T-helper 22 cell (primary cell): ENCODE measurements at regions not wholly inside any gene's neighbourhood (a gene's known extent, or its start where the extent isn't known, plus 50 kb on each side); places are given as distances from the start of the nearest gene placed in this dataset.

Source experiments
- DNase-seq: peaks from one replicate; pipeline ENCODE4 v3.0.0-alpha.2; 2020; ENCODE audit warnings: low read depth

DNA sequence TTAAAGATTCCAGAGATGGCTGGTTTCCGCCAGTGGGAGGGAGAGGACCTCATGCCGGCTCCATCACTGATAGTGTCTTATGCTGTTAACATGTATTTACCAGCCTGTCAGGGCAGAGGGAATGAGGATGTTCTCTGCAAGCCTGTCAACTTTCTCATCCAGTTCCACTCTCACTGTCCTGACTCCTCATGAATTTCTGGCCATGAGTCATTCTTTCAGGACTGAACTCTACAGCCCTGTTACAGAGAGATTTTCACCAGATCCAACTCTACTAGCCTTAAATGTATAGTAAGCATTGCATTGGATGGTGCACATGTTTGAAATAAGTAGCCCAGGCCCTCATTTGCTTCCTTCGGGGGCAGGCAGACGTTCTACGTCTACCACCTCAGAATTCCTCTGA, 387.7 kb downstream of the TMEM135 start:
- DNase-seq = no peak

GRCh38 chr11:87423161-87423560, 385.4 kb downstream of the TMEM135 start:
- DNase-seq = no peak

DNA sequence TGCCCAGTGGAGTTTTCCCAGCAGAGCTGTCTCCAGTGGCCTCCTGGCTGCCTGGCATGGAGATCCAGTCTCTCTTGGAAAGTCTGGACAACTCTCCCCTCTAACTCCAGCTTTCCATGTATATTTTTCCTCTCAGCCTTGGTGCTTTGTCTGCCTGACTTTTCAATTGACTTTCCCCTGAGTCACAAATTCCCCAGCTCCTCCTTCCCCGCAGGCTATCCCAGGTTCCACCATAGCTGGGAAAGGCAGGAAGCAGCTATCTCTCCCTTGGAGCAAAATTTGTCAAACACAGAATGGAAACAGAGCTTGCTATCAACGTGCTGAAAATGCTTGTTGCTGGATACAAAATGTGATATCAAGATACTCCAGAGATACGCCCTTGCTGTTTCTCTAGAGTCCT, 384.8 kb downstream of the TMEM135 start:
- no peak for DNase-seq

GRCh38 chr11:87421422-87421821, 383.7 kb downstream of the TMEM135 start:
- DNase-seq = no peak

- DNase-seq = no peak
Observed at GRCh38 chr11:87417951-87418350, 380.2 kb downstream of the TMEM135 start.

GRCh38 chr11:87405843-87406242, 368.1 kb downstream of the TMEM135 start:
- DNase-seq = no peak

DNA sequence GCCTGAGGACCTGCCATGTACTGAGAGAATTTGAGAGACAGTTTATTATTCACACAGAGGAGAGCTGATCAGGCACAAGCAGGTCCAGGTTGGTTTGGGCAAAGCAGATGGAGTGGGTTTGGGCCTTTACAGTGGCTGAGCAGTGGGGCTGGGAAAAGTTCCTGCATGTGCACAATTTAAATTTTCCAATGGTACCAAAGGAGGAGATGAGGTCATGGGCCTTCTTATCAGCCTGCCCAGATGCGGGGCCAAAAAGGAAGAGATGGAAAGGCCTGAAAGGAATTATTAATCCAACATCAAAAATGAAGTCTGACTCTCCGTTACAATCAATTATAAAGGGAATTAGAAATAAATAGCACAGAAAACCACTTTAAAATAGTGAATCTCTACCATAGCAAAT, 367.6 kb downstream of the TMEM135 start:
- DNase-seq = no peak

DNA sequence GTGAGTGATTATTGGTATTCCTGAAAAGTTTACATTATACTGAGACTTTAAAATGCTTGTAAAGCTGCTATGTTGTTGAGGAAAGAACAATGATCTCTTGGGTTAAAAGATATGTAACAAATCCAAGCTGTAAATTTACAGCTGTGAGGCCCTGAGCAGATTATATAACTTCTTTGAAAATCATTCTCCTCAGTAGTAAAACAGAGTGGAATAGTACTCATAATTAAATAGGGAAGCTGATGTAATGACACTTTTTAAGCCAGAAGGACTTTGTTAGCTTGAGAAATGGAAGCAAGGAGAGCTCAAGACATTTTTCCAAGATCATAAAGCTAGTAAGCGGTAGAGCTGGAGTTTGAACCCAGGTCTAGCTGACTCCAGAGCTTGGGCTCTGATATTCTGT, 363.9 kb downstream of the TMEM135 start:
- DNase-seq = no peak

DNA sequence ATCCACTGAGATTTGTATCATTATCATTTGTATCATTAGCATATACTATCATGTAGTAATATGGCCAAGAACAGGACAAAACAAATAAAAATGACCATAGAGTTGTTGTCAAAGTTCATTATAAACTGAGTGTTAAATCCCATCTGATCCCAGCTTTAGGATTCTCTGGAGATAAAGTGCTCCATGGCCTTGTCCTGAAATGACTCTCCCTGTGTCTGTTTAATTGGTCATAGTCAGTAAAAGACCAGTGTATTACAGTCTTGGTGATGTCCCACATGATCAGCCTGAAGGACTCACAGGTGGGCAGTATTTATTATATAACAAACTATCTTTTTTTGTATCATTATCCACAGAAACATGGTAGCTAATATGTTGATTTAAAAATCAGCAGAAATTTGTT, 361.6 kb downstream of the TMEM135 start:
- DNase-seq = no peak

GRCh38 chr11:87398931-87399330, 361.2 kb downstream of the TMEM135 start:
- no peak for DNase-seq

GRCh38 chr11:87397011-87397865, 359.5 kb downstream of the TMEM135 start:
- no peak for DNase-seq

GRCh38 chr11:87394924-87395323, 357.2 kb downstream of the TMEM135 start:
- no peak for DNase-seq

DNA sequence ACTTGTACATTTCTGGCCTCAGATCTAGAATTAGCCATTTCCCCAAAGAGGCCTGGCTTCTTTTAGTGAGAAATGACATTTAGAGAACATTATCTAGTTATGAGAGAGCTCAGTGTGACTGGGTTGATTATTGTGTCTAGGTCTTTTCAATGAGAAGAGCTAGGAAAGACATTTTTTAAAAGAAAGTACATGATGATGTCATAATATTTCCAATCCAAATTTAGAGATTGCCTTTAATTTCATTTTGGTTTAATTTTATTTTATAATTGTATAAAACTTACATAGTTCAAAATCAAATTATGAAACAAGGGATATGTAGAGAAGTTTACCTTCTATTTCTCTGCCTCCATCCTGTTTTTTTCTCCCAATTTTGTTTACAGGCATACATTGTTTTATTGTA, 354.9 kb downstream of the TMEM135 start:
- no peak for DNase-seq

GRCh38 chr11:87391496-87391895, 353.8 kb downstream of the TMEM135 start:
- DNase-seq = no peak

- DNase-seq = no peak
Observed at GRCh38 chr11:87384078-87384729, 346.5 kb downstream of the TMEM135 start.

- no peak for DNase-seq
Observed at GRCh38 chr11:87374038-87374807, 336.5 kb downstream of the TMEM135 start.
